ENCODE measurements at regions not wholly inside any gene's neighbourhood (a gene's known extent, or its start where the extent isn't known, plus 50 kb on each side); places are given as distances from the start of the nearest gene placed in this dataset.

GRCh38 chr5:118311103-118311819 is 677.1 kb downstream of the DTWD2 start (continued):
- no peak for TF ChIP-seq IRF3 (IDR thresholded peaks at IDR 0.05)

- Histone ChIP-seq H3K79me2 (ENCODE audit: control insufficient read depth, insufficient read depth, low read length) (no peaks in the 10 kb centered on the region), H4K20me1 (ENCODE audit: control insufficient read depth, insufficient read depth) (no peaks in the 10 kb centered on the region), H3K27me3 (replicated peaks in 1 of 2; ENCODE audit: control insufficient read depth in 2 of 2, insufficient read depth in 2 of 2, low read length in 1 of 2) (no peaks in the 10 kb centered on the region), H3K9ac (ENCODE audit: control insufficient read depth, insufficient read depth, low read length) (no peak overlapping the region), H3K9me3 (replicated peaks; ENCODE audit: control insufficient read depth, insufficient read depth, low read length) (no peaks in the 10 kb centered on the region), H3K4me3 (no peak overlapping the region), H3K4me2 (ENCODE audit: control insufficient read depth, insufficient read depth) (no peak overlapping the region), H3K4me1 (ENCODE audit: control insufficient read depth, insufficient read depth, low read length) (no peaks in the 10 kb centered on the region), H3K36me3 (ENCODE audit: control insufficient read depth in 2 of 2, insufficient read depth in 2 of 2, low read length in 1 of 2) (no peaks in the 10 kb centered on the region), H2AFZ (ENCODE audit: control insufficient read depth, low read depth, low read length) (no peak overlapping the region), H3K27ac (ENCODE audit: control insufficient read depth, insufficient read depth) (no peak overlapping the region)
- CTCF ChIA-PET, result no interaction called here
- no TSS peak for BruUV-seq (replicated peaks)
- FAIRE-seq, result no peak
- ATAC-seq, result no peak
- 0% methylated on average over 3 of the region's 3 CpGs for WGBS (ENCODE audit: insufficient coverage, insufficient replicate concordance, low lambda C conversion rate, missing lambda C conversion rate)
- DNase-seq (ENCODE audit: low read depth, low spot score), result no peak
- intact Hi-C loops (cut with micrococcal nuclease; ENCODE audit: unreplicated experiment), result no loop called here
- no peak for TF ChIP-seq MYC (IDR thresholded peaks at IDR 0.05; ENCODE audit: insufficient read depth, insufficient read length, insufficient replicate concordance, low read length, severe bottlenecking)
- no peak for TF ChIP-seq ELK1 (IDR thresholded peaks at IDR 0.05; ENCODE audit: low read depth, low read length)
- no peak for TF ChIP-seq DPF2 (IDR thresholded peaks at IDR 0.05)
- SMC1A ChIA-PET (ENCODE audit: uncharacterized antibody, unreplicated experiment), result no interaction called here
- POLR2A ChIA-PET, result no interaction called here
- in situ Hi-C loops (cut with MboI), result no loop called here
- RAD21 ChIA-PET (ENCODE audit: unreplicated experiment), result no interaction called here
Observed at GRCh38 chr5:118310401-118310800, 677.9 kb downstream of the DTWD2 start.

All from GM12878 (cell line).